ENCODE measurements at regions not wholly inside any gene's neighbourhood (a gene's known extent, or its start where the extent isn't known, plus 50 kb on each side); places are given as distances from the start of the nearest gene placed in this dataset.

GRCh38 chr1:87464022-87464490, 135.4 kb downstream of the LMO4 start:
- H3K4me1 ChIP-seq (ENCODE audit: insufficient read depth, poor library complexity, severe bottlenecking) = no peaks in the 10 kb centered on the region
- no peaks in the 10 kb centered on the region for H3K27me3 ChIP-seq (ENCODE audit: insufficient read depth, poor library complexity, severe bottlenecking)
- H3K36me3 ChIP-seq (ENCODE audit: low read depth) = no peaks in the 10 kb centered on the region
- no peak overlapping the region for H3K27ac ChIP-seq (ENCODE audit: poor library complexity, severe bottlenecking)
- TF ChIP-seq CTCF (IDR thresholded peaks at IDR 0.05; ENCODE audit: poor library complexity, severe bottlenecking) = no peak
- DNase-seq (ENCODE audit: low spot score) (no peak), ATAC-seq (ENCODE audit: low read depth) (no peak)
- H3K4me3 ChIP-seq (ENCODE audit: severe bottlenecking) = no peak overlapping the region
- H3K9me3 ChIP-seq (ENCODE audit: severe bottlenecking) = no peaks in the 10 kb centered on the region

GRCh38 chr1:87466621-87467020, 137.9 kb downstream of the LMO4 start:
- no peak for ATAC-seq (ENCODE audit: low read depth)
- no peaks in the 10 kb centered on the region for H3K4me1 ChIP-seq (ENCODE audit: insufficient read depth, poor library complexity, severe bottlenecking)
- H3K27me3 ChIP-seq (ENCODE audit: insufficient read depth, poor library complexity, severe bottlenecking) = no peaks in the 10 kb centered on the region
- no peak overlapping the region for H3K27ac ChIP-seq (ENCODE audit: poor library complexity, severe bottlenecking)
- no peak overlapping the region for H3K4me3 ChIP-seq (ENCODE audit: severe bottlenecking)
- no peaks in the 10 kb centered on the region for H3K9me3 ChIP-seq (ENCODE audit: severe bottlenecking)
- no peak for DNase-seq (ENCODE audit: low spot score)
- no peak for TF ChIP-seq CTCF (IDR thresholded peaks at IDR 0.05; ENCODE audit: poor library complexity, severe bottlenecking)
- H3K36me3 ChIP-seq (ENCODE audit: low read depth) = no peaks in the 10 kb centered on the region

GRCh38 chr1:87472716-87473115, 144.0 kb downstream of the LMO4 start:
- Histone ChIP-seq H3K4me1 (ENCODE audit: insufficient read depth, poor library complexity, severe bottlenecking) (no peaks in the 10 kb centered on the region), H3K27me3 (ENCODE audit: insufficient read depth, poor library complexity, severe bottlenecking) (no peaks in the 10 kb centered on the region), H3K4me3 (ENCODE audit: severe bottlenecking) (no peak overlapping the region), H3K36me3 (ENCODE audit: low read depth) (no peaks in the 10 kb centered on the region), H3K9me3 (ENCODE audit: severe bottlenecking) (no peaks in the 10 kb centered on the region), H3K27ac (ENCODE audit: poor library complexity, severe bottlenecking) (no peak overlapping the region)
- DNase-seq (ENCODE audit: low spot score) (no peak), ATAC-seq (ENCODE audit: low read depth) (no peak)
- TF ChIP-seq CTCF (IDR thresholded peaks at IDR 0.05; ENCODE audit: poor library complexity, severe bottlenecking) = no peak

DNA sequence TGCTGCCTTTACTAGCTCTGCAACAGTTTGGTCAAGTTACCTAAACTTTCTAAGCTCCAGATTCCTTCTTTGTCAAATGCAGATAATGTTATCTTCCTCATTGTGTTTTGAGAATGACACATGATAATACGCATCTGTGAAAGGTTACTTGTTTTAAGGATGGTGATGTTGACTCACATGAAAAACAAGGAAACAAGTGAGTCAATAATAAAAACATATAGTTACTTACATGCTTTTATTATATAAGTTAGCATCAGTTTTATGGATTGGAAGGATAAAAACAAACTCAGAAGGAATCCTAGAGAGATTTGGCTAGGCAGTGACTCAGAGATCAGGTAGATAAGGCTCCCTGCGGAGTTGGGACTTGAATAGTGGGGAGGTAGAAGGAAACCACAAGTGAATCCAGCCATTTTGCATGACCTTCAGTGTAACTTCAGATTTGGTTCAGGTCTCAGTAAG, 144.6 kb downstream of the LMO4 start:
- Histone ChIP-seq H3K4me1 (ENCODE audit: insufficient read depth, poor library complexity, severe bottlenecking) (no peaks in the 10 kb centered on the region), H3K9me3 (ENCODE audit: severe bottlenecking) (no peaks in the 10 kb centered on the region), H3K4me3 (ENCODE audit: severe bottlenecking) (no peak overlapping the region), H3K36me3 (ENCODE audit: low read depth) (no peaks in the 10 kb centered on the region), H3K27ac (ENCODE audit: poor library complexity, severe bottlenecking) (no peak overlapping the region), H3K27me3 (ENCODE audit: insufficient read depth, poor library complexity, severe bottlenecking) (no peaks in the 10 kb centered on the region)
- DNase-seq (ENCODE audit: low spot score) (no peak), ATAC-seq (ENCODE audit: low read depth) (peak; percentile 64; the same call in 2 of the 3 replicates)
- no peak for TF ChIP-seq CTCF (IDR thresholded peaks at IDR 0.05; ENCODE audit: poor library complexity, severe bottlenecking)

GRCh38 chr1:87474098-87474497, 145.4 kb downstream of the LMO4 start:
- DNase-seq (ENCODE audit: low spot score) (no peak), ATAC-seq (ENCODE audit: low read depth) (no peak)
- H3K36me3 ChIP-seq (ENCODE audit: low read depth) = no peaks in the 10 kb centered on the region
- H3K4me1 ChIP-seq (ENCODE audit: insufficient read depth, poor library complexity, severe bottlenecking) = no peaks in the 10 kb centered on the region
- H3K9me3 ChIP-seq (ENCODE audit: severe bottlenecking) = no peaks in the 10 kb centered on the region
- H3K27ac ChIP-seq (ENCODE audit: poor library complexity, severe bottlenecking) = no peak overlapping the region
- TF ChIP-seq CTCF (IDR thresholded peaks at IDR 0.05; ENCODE audit: poor library complexity, severe bottlenecking) = no peak
- H3K4me3 ChIP-seq (ENCODE audit: severe bottlenecking) = no peak overlapping the region
- no peaks in the 10 kb centered on the region for H3K27me3 ChIP-seq (ENCODE audit: insufficient read depth, poor library complexity, severe bottlenecking)

All from RWPE2 (cell line).